ENCODE measurements at regions not wholly inside any gene's neighbourhood (a gene's known extent, or its start where the extent isn't known, plus 50 kb on each side); places are given as distances from the start of the nearest gene placed in this dataset.

DNA sequence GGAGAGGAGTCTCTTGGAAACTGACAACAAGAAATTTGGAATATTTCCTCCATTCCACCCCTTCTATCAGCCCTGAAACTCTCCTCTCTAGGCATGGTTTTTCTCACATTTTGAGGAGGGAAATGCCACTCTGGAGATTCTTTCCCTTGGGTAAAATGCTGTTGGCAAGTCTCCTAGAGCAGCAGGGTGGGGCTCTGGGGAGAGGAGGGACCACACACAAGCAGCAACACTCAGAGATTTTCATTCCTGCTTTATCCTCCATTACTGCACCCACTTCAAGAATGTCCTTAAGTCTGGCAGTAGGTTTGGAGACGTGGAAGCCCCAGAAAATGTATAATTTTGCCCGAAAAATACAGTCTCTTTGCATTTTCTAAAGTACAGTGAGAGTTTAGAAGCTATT lies 130.8 kb upstream of the FLRT2 start:
- TF ChIP-seq, protein P1, sequence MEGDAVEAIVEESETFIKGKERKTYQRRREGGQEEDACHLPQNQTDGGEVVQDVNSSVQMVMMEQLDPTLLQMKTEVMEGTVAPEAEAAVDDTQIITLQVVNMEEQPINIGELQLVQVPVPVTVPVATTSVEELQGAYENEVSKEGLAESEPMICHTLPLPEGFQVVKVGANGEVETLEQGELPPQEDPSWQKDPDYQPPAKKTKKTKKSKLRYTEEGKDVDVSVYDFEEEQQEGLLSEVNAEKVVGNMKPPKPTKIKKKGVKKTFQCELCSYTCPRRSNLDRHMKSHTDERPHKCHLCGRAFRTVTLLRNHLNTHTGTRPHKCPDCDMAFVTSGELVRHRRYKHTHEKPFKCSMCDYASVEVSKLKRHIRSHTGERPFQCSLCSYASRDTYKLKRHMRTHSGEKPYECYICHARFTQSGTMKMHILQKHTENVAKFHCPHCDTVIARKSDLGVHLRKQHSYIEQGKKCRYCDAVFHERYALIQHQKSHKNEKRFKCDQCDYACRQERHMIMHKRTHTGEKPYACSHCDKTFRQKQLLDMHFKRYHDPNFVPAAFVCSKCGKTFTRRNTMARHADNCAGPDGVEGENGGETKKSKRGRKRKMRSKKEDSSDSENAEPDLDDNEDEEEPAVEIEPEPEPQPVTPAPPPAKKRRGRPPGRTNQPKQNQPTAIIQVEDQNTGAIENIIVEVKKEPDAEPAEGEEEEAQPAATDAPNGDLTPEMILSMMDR (IDR thresholded peaks at IDR 0.05; ENCODE audit: borderline replicate concordance, extremely low read depth, low read length, poor library complexity, severe bottlenecking), result no peak
- no peak for TF ChIP-seq EZH2 (IDR thresholded peaks at IDR 0.05; ENCODE audit: borderline replicate concordance, low read depth, low read length, severe bottlenecking)

Measured in DND-41 (cell line).